A673 (cell line): ENCODE measurements at regions not wholly inside any gene's neighbourhood (a gene's known extent, or its start where the extent isn't known, plus 50 kb on each side); places are given as distances from the start of the nearest gene placed in this dataset.
"Not testable (repeated sequence)": the region's sequence is repeated elsewhere in the genome, so short reads cannot be mapped to it uniquely, and the experiment has no call there.

Experiments
- BruUV-seq: library from RNA; stranded (reverse); fragments of 400-500 nt; replicated peaks from 2 replicates; lab custom pipeline; 2021; lab: Mats Ljungman, UMichigan
- CTCF ChIA-PET: fragments of 300-600 bp; sonication (Branson Sonifier 250); formaldehyde crosslinking; loops from one replicate; lab custom pipeline; 2022; ENCODE audit warnings: antibody characterized with exemption; lab: Charles Lee
- POLR2A ChIA-PET: fragments of 300-600 bp; sonication (Branson Sonifier 250); formaldehyde crosslinking; loops from one replicate; lab custom pipeline; 2022; ENCODE audit warnings: antibody characterized with exemption; ENCODE audit not compliant: low non-redundant PET; lab: Charles Lee
- DNase-seq: peaks from one replicate; pipeline ENCODE4 v3.0.0-alpha.2; 2015; ENCODE audit warnings: low spot score
- H3K27ac ChIP-seq: fragments of 200-600 bp; sonication (generic); 2 replicates; pipeline ENCODE4 v1.5.1; 2016; ENCODE audit warnings: mixed run types, low read depth, mild to moderate bottlenecking, mixed read lengths, antibody characterized with exemption, low read length; ENCODE audit not compliant: poor library complexity, severe bottlenecking
- H3K27me3 ChIP-seq: fragments of 200-600 bp; sonication (generic); replicated peaks from 2 replicates; pipeline ENCODE4 v1.6.1; 2017; ENCODE audit warnings: mixed run types, low read depth, mild to moderate bottlenecking, mixed read lengths, antibody characterized with exemption, low read length; ENCODE audit not compliant: insufficient read depth, poor library complexity
- H3K36me3 ChIP-seq: fragments of 200-600 bp; sonication (generic); 2 replicates; pipeline ENCODE4 v1.6.1; 2016; ENCODE audit warnings: mixed run types, mild to moderate bottlenecking, mixed read lengths, antibody characterized with exemption, low read length; ENCODE audit not compliant: insufficient read depth, poor library complexity, severe bottlenecking
- H3K4me1 ChIP-seq: fragments of 200-600 bp; sonication (generic); 2 replicates; pipeline ENCODE4 v1.6.1; 2017; ENCODE audit warnings: mixed run types, mild to moderate bottlenecking, mixed read lengths, antibody characterized with exemption, low read length; ENCODE audit not compliant: insufficient read depth, poor library complexity, severe bottlenecking
- H3K4me3 ChIP-seq: fragments of 200-600 bp; sonication (generic); 2 replicates; pipeline ENCODE4 v1.5.1; 2016; ENCODE audit warnings: low read depth, mixed run types, mild to moderate bottlenecking, mixed read lengths, low read length; ENCODE audit not compliant: poor library complexity, severe bottlenecking
- H3K9me3 ChIP-seq: fragments of 200-600 bp; sonication (generic); 2 replicates; pipeline ENCODE4 v1.6.1; 2016; ENCODE audit warnings: mixed run types, low read depth, mild to moderate bottlenecking, mixed read lengths, antibody characterized with exemption, low read length; ENCODE audit not compliant: poor library complexity, severe bottlenecking
- EZH2 ChIP-seq: fragments of 200-600 bp; sonication (generic); IDR thresholded peaks from 2 replicates; pipeline ENCODE4 v1.6.1; 2017; ENCODE audit warnings: borderline replicate concordance, low read depth, mild to moderate bottlenecking, mixed read lengths, antibody characterized with exemption, low read length; ENCODE audit not compliant: poor library complexity, severe bottlenecking
- intact Hi-C: fragments of 100-400 bp; cut with micrococcal nuclease; formaldehyde crosslinking; loops from one replicate; pipeline ENCODE4 v1.10.0; 2022; ENCODE audit not compliant: unreplicated experiment
- TF ChIP-seq, protein P1 (sequence below): fragments of 300-800, 200-600 bp; sonication (generic); conservative IDR thresholded peaks from 2 replicates; pipeline ENCODE4 v1.5.1; 2017; ENCODE audit warnings: low read depth, mild to moderate bottlenecking, antibody characterized with exemption, low read length, moderate library complexity, mixed read lengths

- no peak overlapping the region for H3K4me3 ChIP-seq
- ChIA-PET POLR2A (no interaction called here), CTCF (no interaction called here)
- H3K27ac ChIP-seq: no peak overlapping the region
- no peak for DNase-seq
- H3K4me1 ChIP-seq: no peaks in the 10 kb centered on the region
- BruUV-seq: no TSS peak
- H3K36me3 ChIP-seq: no peaks in the 10 kb centered on the region
- peaks cover 12% of the 10 kb centered on the region for H3K27me3 ChIP-seq
- intact Hi-C loops: no loop called here
- TF ChIP-seq EZH2: no peak
- TF ChIP-seq, protein P1, sequence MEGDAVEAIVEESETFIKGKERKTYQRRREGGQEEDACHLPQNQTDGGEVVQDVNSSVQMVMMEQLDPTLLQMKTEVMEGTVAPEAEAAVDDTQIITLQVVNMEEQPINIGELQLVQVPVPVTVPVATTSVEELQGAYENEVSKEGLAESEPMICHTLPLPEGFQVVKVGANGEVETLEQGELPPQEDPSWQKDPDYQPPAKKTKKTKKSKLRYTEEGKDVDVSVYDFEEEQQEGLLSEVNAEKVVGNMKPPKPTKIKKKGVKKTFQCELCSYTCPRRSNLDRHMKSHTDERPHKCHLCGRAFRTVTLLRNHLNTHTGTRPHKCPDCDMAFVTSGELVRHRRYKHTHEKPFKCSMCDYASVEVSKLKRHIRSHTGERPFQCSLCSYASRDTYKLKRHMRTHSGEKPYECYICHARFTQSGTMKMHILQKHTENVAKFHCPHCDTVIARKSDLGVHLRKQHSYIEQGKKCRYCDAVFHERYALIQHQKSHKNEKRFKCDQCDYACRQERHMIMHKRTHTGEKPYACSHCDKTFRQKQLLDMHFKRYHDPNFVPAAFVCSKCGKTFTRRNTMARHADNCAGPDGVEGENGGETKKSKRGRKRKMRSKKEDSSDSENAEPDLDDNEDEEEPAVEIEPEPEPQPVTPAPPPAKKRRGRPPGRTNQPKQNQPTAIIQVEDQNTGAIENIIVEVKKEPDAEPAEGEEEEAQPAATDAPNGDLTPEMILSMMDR: no peak
- H3K9me3 ChIP-seq: no peaks in the 10 kb centered on the region
These were observed 298.1 kb upstream of the IGF1R start for GRCh38 chr15:98350276-98350675.

GRCh38 chr15:98358274-98358673, 290.1 kb upstream of the IGF1R start:
- intact Hi-C loops, POLR2A ChIA-PET, CTCF ChIA-PET, H3K4me3 ChIP-seq, BruUV-seq, DNase-seq, H3K36me3 ChIP-seq, H3K4me1 ChIP-seq, H3K27me3 ChIP-seq, H3K27ac ChIP-seq, H3K9me3 ChIP-seq: not testable (repeated sequence)

- no peak for TF ChIP-seq EZH2
- TF ChIP-seq, protein P1: no peak
- BruUV-seq: no TSS peak
- Histone ChIP-seq H3K27me3 (no peaks in the 10 kb centered on the region), H3K9me3 (peaks cover 4% of the 10 kb centered on the region), H3K36me3 (no peaks in the 10 kb centered on the region), H3K4me1 (no peaks in the 10 kb centered on the region), H3K4me3 (no peak overlapping the region), H3K27ac (no peak overlapping the region)
- ChIA-PET POLR2A (no interaction called here), CTCF (no interaction called here)
- DNase-seq: no peak
- intact Hi-C loops: no loop called here
These were observed 289.4 kb upstream of the IGF1R start for GRCh38 chr15:98358971-98359370.

DNA sequence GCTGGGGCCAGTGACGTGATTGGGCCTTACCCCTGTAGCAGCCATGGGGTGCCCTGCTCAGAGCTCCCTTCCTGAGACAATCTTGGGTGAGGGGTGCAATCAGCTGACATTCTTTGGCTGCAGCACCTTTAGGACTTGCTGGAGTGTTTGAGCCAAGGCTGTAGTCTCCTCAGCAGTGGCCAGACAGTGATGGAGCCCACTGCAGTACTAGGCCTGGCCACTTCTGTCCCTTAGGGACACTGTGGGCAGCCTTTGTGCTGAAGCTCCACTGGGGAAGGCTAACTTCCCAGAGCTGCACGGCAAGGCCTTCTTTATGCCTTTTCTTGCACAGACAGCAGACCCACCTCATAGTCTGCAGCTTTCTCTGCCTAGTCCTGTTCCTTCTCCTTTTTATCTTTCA, 284.9 kb upstream of the IGF1R start:
- DNase-seq: no peak
- Histone ChIP-seq H3K4me3 (no peak overlapping the region), H3K4me1 (no peaks in the 10 kb centered on the region), H3K36me3 (no peaks in the 10 kb centered on the region), H3K9me3 (no peaks in the 10 kb centered on the region), H3K27me3 (peaks cover 7% of the 10 kb centered on the region), H3K27ac (no peak overlapping the region)
- CTCF ChIA-PET: no interaction called here
- TF ChIP-seq EZH2: no peak
- TF ChIP-seq, protein P1: no peak
- POLR2A ChIA-PET: no interaction called here
- BruUV-seq: no TSS peak
- intact Hi-C loops: no loop called here
